ENCODE measurements at regions not wholly inside any gene's neighbourhood (a gene's known extent, or its start where the extent isn't known, plus 50 kb on each side); places are given as distances from the start of the nearest gene placed in this dataset.
A peak's percentile ranks its signal among the peaks of the same experiment; 100 is the strongest.

GRCh38 chr1:70504176-70504820, 93.2 kb downstream of the CTH start (continued):
- TF ChIP-seq MLLT1 (IDR thresholded peaks at IDR 0.05) (0 out of 2 replicates have a peak, but pooled peaks have one; percentile 72), MEF2A (IDR thresholded peaks at IDR 0.05; ENCODE audit: insufficient read depth, low read depth, low read length) (0 out of 2 replicates have a peak, but pooled peaks have one; percentile 56), TCF3 (IDR thresholded peaks at IDR 0.05; ENCODE audit: borderline replicate concordance, insufficient read depth, low read depth, low read length) (0 out of 2 replicates have a peak, but pooled peaks have one; percentile 17), STAT1 (conservative IDR thresholded peaks at IDR 0.05) (no peak), NFIC (IDR thresholded peaks at IDR 0.05; ENCODE audit: low read depth, low read length) (peak; percentile 92), MXI1 (IDR thresholded peaks at IDR 0.05; ENCODE audit: low read depth, low read length) (peak; percentile 43; the same call in 1 of the 2 replicates), POU2F2 (IDR thresholded peaks at IDR 0.05; ENCODE audit: borderline replicate concordance, low read depth, low read length) (peak; percentile 55; the same call in 1 of the 3 replicates), EZH2 (IDR thresholded peaks at IDR 0.05; ENCODE audit: borderline replicate concordance, control insufficient read depth, low read depth, low read length) (no peak), CHD2 (IDR thresholded peaks at IDR 0.05; ENCODE audit: borderline replicate concordance, low read depth, low read length) (peak; percentile 63; the same call in 1 of the 2 replicates), BMI1 (IDR thresholded peaks at IDR 0.05; ENCODE audit: borderline replicate concordance) (peak; percentile 91), BCL11A (IDR thresholded peaks at IDR 0.05; ENCODE audit: low read depth, low read length) (peak; percentile 97), SREBF2 (IDR thresholded peaks at IDR 0.05; ENCODE audit: low read length) (no peak), RAD51 (IDR thresholded peaks at IDR 0.05) (peak; percentile 68), RUNX3 (IDR thresholded peaks at IDR 0.05; ENCODE audit: low read length) (peak; percentile 98), MEF2B (IDR thresholded peaks at IDR 0.05; ENCODE audit: partially characterized antibody, poor library complexity, severe bottlenecking) (peak; percentile 75), ZNF687 (IDR thresholded peaks at IDR 0.05) (no peak), ZNF622 (IDR thresholded peaks at IDR 0.05) (no peak), BCL3 (IDR thresholded peaks at IDR 0.05; ENCODE audit: borderline replicate concordance, insufficient read depth, low read depth, low read length, poor library complexity, severe bottlenecking) (peak; percentile 70), JUNB (IDR thresholded peaks at IDR 0.05) (peak; percentile 98), SIX5 (IDR thresholded peaks at IDR 0.05; ENCODE audit: low read depth, low read length, severe bottlenecking) (no peak), TCF7 (IDR thresholded peaks at IDR 0.05; ENCODE audit: borderline replicate concordance) (0 out of 2 replicates have a peak, but pooled peaks have one; percentile 25)

All from GM12878 (cell line).